Caco-2 (cell line): ENCODE measurements at regions not wholly inside any gene's neighbourhood (a gene's known extent, or its start where the extent isn't known, plus 50 kb on each side); places are given as distances from the start of the nearest gene placed in this dataset.

ENCODE experiments used
- BruUV-seq: library from RNA; stranded (reverse); fragments of 400-500 nt; replicated peaks from 2 replicates; lab custom pipeline; 2021; lab: Mats Ljungman, UMichigan
- CTCF ChIA-PET: fragments of 300-600 bp; sonication (Branson Sonifier 250); formaldehyde crosslinking; loops from one replicate; lab custom pipeline; 2022; ENCODE audit warnings: antibody characterized with exemption; lab: Charles Lee
- POLR2A ChIA-PET: fragments of 300-600 bp; sonication (Branson Sonifier 250); formaldehyde crosslinking; loops from one replicate; lab custom pipeline; 2022; ENCODE audit warnings: antibody characterized with exemption; lab: Charles Lee
- DNase-seq, 2 experiments: peaks; one replicate each; pipeline versions ENCODE4 v3.0.0 to v3.0.0-alpha.2; 2020 to 2022
- H3K27me3 ChIP-seq: replicated peaks from 2 replicates; pipeline ENCODE4 v1.6.0; 2011; ENCODE audit warnings: low read length; ENCODE audit not compliant: control insufficient read depth, insufficient read depth
- H3K36me3 ChIP-seq: 2 replicates; pipeline ENCODE4 v1.5.1; 2011; ENCODE audit warnings: low read length; ENCODE audit not compliant: control insufficient read depth, insufficient read depth
- H3K4me1 ChIP-seq: fragments of 250-450 bp; sonication (Bioruptor Pico); 2 replicates; pipeline ENCODE4 v1.5.1; 2020; ENCODE audit warnings: mild to moderate bottlenecking
- H3K4me3 ChIP-seq: 2 replicates; pipeline ENCODE4 v1.5.1; 2011; ENCODE audit warnings: low read depth, mild to moderate bottlenecking, control low read depth, low read length
- H3K9me3 ChIP-seq: fragments of 250-450 bp; sonication (Bioruptor Pico); 2 replicates; pipeline ENCODE4 v1.5.1; 2020; ENCODE audit warnings: mild to moderate bottlenecking, moderate library complexity
- H3K27ac Mint-ChIP-seq: one replicate; pipeline ENCODE4 v1.8.0; 2022; ENCODE audit warnings: mixed read lengths; ENCODE audit not compliant: unreplicated experiment
- H3K27me3 Mint-ChIP-seq: one replicate; pipeline ENCODE4 v1.8.0; 2022; ENCODE audit warnings: mixed read lengths; ENCODE audit not compliant: insufficient read depth, unreplicated experiment
- H3K36me3 Mint-ChIP-seq: one replicate; pipeline ENCODE4 v1.8.0; 2022; ENCODE audit warnings: mild to moderate bottlenecking, mixed read lengths; ENCODE audit not compliant: insufficient read depth, unreplicated experiment
- H3K4me1 Mint-ChIP-seq: one replicate; pipeline ENCODE4 v1.8.0; 2022; ENCODE audit warnings: low read depth, mixed read lengths; ENCODE audit not compliant: unreplicated experiment
- H3K4me3 Mint-ChIP-seq: one replicate; pipeline ENCODE4 v1.8.0; 2022; ENCODE audit warnings: mild to moderate bottlenecking, moderate library complexity, mixed read lengths; ENCODE audit not compliant: unreplicated experiment
- H3K9me3 Mint-ChIP-seq: one replicate; pipeline ENCODE4 v1.8.0; 2022; ENCODE audit warnings: mixed read lengths; ENCODE audit not compliant: unreplicated experiment
- CTCF ChIP-seq, 2 experiments: fragments of 200-600 bp in 1 of 2; IDR thresholded peaks; 1 replicate in 1 of 2; 2 replicates in 1 of 2; pipeline versions ENCODE4 v1.5.1 to v1.8.0; 2011 to 2022; ENCODE audit warnings: antibody characterized with exemption in 1 of 2, control low read depth in 1 of 2, inconsistent platforms in 1 of 2, low read depth in 1 of 2, low read length in 1 of 2, mild to moderate bottlenecking in 1 of 2, moderate library complexity in 1 of 2; ENCODE audit not compliant: insufficient read depth in 1 of 2, severe bottlenecking in 1 of 2, unreplicated experiment in 1 of 2
- intact Hi-C: fragments of 100-400 bp; cut with micrococcal nuclease; formaldehyde crosslinking; loops from one replicate; pipeline ENCODE4 v1.10.0; 2022; ENCODE audit not compliant: unreplicated experiment

- Histone ChIP-seq H3K4me3 (no peak overlapping the region), H3K9me3 (no peaks in the 10 kb centered on the region), H3K27me3 (no peaks in the 10 kb centered on the region), H3K4me1 (no peaks in the 10 kb centered on the region), H3K36me3 (no peaks in the 10 kb centered on the region)
- no peak overlapping the region for H3K4me3 Mint-ChIP-seq
- H3K27ac Mint-ChIP-seq: no peak overlapping the region
- intact Hi-C loops: no loop called here
- POLR2A ChIA-PET: no interaction called here
- BruUV-seq: no TSS peak
- H3K4me1 Mint-ChIP-seq: no peaks in the 10 kb centered on the region
- H3K9me3 Mint-ChIP-seq: no peaks in the 10 kb centered on the region
- CTCF ChIA-PET: no interaction called here
- no peaks in the 10 kb centered on the region for H3K27me3 Mint-ChIP-seq
- no peaks in the 10 kb centered on the region for H3K36me3 Mint-ChIP-seq
- DNase-seq: no peak
- no peak for TF ChIP-seq CTCF (IDR thresholded peaks at IDR 0.05; ENCODE audit: insufficient read depth in 1 of 2, low read depth in 1 of 2, low read length in 1 of 2, severe bottlenecking in 1 of 2, unreplicated experiment in 1 of 2)
These were observed 172.7 kb upstream of the CNOT2 start for GRCh38 chr12:70070494-70071007.

- H3K27me3 Mint-ChIP-seq: no peaks in the 10 kb centered on the region
- intact Hi-C loops: no loop called here
- BruUV-seq: no TSS peak
- Histone ChIP-seq H3K9me3 (no peaks in the 10 kb centered on the region), H3K4me3 (no peak overlapping the region), H3K27me3 (no peaks in the 10 kb centered on the region), H3K4me1 (peaks cover 13% of the 10 kb centered on the region), H3K36me3 (no peaks in the 10 kb centered on the region)
- DNase-seq: no peak
- ChIA-PET POLR2A (no interaction called here), CTCF (no interaction called here)
- no peak overlapping the region for H3K4me3 Mint-ChIP-seq
- no peak for TF ChIP-seq CTCF (IDR thresholded peaks at IDR 0.05; ENCODE audit: insufficient read depth in 1 of 2, low read depth in 1 of 2, low read length in 1 of 2, severe bottlenecking in 1 of 2, unreplicated experiment in 1 of 2)
- H3K27ac Mint-ChIP-seq: no peak overlapping the region
- no peaks in the 10 kb centered on the region for H3K4me1 Mint-ChIP-seq
- H3K9me3 Mint-ChIP-seq: no peaks in the 10 kb centered on the region
- no peaks in the 10 kb centered on the region for H3K36me3 Mint-ChIP-seq
These were observed 168.7 kb upstream of the CNOT2 start for GRCh38 chr12:70074510-70074909.

- intact Hi-C loops: no loop called here
- H3K27me3 ChIP-seq: no peaks in the 10 kb centered on the region
- no peaks in the 10 kb centered on the region for H3K36me3 ChIP-seq
- no peak for TF ChIP-seq CTCF (IDR thresholded peaks at IDR 0.05; ENCODE audit: insufficient read depth in 1 of 2, low read depth in 1 of 2, low read length in 1 of 2, severe bottlenecking in 1 of 2, unreplicated experiment in 1 of 2)
- ChIA-PET CTCF (no interaction called here), POLR2A (no interaction called here)
- Mint-ChIP-seq H3K4me3 (no peak overlapping the region), H3K27ac (no peak overlapping the region), H3K27me3 (no peaks in the 10 kb centered on the region), H3K36me3 (no peaks in the 10 kb centered on the region), H3K9me3 (peaks cover 5% of the 10 kb centered on the region), H3K4me1 (no peaks in the 10 kb centered on the region)
- peaks cover 13% of the 10 kb centered on the region for H3K4me1 ChIP-seq
- BruUV-seq: no TSS peak
- DNase-seq: peak in 1 of 2 experiments; percentile 19
- no peak overlapping the region for H3K4me3 ChIP-seq
- H3K9me3 ChIP-seq: no peaks in the 10 kb centered on the region
These were observed 165.8 kb upstream of the CNOT2 start for GRCh38 chr12:70077441-70077840.
